ENCODE measurements at regions not wholly inside any gene's neighbourhood (a gene's known extent, or its start where the extent isn't known, plus 50 kb on each side); places are given as distances from the start of the nearest gene placed in this dataset.

- DNase-seq: no peak
Observed at GRCh38 chr5:68408345-68408871, 192.9 kb downstream of the PIK3R1 start.

- peak; percentile 90 for DNase-seq
Observed at GRCh38 chr5:68409259-68409658, 193.7 kb downstream of the PIK3R1 start.

DNA sequence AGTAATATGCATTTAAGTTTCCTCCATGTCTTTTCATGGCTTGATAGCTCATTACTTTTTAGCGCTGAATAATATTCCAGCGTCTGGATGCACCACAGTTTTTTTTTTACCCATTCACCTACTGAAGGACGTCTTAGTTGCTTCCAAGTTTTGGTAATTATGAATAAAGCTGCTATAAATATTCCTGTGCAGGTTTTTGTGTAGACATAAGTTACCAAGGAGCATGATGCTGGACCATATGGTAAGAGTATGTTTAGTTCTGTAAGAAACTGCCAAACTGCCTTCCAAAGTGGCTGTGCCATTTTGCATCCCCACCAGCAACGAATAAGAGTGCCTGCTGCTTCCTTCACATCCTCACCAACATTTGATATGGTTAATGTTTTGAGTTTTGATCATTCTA is 195.6 kb downstream of the PIK3R1 start:
- DNase-seq: no peak

DNA sequence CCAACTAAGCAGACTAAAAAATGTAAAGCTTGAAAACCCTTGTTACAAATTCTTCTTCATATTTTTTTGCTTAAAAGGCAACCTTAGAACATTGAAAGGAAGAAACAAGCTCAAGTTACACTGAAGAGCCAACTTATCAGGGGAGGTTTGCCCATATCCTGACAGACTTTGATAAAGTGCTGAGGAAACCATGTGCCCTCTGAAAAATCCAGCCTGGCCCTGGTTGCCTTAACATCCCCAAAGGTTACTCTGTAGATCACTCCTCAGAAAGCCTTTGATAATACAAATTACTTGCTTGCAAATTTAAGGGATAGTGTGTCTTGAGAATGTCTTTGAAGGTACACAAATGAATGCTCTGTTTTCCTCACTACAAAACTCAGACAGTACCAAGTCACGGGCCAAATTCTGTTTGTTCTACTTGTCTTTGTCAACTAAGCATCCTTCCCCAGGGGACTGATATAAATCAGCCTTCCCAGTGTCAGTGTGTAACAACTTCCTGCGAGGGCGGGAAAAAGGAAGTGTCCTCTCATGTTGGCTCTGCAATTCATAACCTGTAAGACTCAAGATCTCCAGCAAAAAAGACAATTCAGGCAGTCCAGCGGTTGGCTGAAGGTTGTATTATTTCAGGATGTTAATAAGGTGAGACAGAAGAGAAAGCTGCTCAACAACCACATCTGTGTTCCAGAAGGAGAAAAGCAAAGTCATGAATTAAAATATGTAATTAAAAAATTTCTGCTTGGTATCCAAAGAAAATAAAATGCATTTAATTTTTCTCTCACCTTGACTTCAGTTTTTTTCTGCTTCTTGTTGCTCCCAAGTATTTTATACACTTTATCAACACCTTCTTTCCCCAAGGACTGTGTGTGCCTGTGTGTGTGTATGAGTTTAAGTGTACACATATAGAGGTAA is 199.9 kb downstream of the PIK3R1 start:
- no peak for DNase-seq

GRCh38 chr5:68416714-68417113 is 201.2 kb downstream of the PIK3R1 start:
- DNase-seq: no peak

DNA sequence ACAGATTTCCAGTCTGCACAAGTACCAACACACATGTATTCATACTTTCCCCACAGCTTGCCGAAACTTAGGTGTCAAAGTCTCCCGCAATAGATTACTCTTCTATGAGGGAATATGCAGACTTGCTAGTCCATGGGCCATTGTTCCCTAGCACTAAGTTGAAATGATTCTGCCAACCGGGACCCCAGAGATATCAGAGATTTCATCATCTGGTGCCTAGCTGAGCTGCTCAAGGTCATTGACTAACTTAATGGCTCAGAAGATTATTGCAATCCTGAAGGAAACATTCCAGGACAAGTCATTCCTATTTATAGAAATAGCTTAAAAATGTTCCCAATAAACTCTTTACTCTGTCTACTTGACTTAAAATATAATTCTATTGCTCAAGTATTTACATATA is 202.6 kb downstream of the PIK3R1 start:
- peak; percentile 72 for DNase-seq

DNA sequence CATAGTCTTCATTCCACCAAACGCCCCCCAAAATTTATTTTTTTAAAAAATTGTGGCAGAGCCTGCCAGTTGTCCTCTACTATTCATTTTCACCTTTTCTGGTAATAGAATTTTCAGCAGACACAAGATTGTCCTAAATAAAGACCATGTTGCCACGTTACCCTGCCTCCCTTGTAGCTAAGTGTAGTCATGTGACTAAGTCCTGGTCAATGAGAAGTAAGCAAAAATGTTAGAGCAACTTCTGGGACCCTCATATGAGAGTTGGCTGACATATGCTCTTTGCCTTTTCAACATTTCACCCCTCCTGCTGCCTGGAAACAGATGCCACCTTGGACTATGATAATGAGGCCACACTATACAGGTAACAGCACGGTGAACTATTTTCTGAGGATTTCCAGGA is 203.1 kb downstream of the PIK3R1 start:
- no peak for DNase-seq

DNA sequence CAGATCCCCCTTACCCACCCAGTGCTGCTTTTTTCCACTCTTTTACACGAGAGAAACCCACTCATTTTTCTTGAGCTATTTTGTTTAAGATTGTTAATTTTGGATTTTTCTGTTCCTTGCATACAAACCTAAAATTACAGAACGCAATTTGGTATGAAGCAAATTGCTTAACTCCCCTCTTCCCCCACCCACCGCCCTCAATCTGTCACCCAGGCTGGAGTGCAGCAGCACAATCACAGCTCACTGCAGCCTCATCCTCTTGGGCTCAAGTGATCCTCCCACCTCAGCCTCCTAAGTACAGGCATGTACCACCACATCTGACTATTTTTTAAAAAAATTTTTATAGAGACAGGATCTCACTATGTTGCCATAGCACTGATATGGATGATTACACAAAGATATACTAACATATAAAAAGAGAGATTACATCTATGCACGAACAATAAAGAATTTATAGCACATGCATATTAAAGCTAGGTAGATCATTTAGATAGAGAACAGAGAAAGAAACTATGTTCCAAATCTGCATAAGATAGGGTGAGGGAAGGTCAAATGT is 203.6 kb downstream of the PIK3R1 start:
- no peak for DNase-seq

DNA sequence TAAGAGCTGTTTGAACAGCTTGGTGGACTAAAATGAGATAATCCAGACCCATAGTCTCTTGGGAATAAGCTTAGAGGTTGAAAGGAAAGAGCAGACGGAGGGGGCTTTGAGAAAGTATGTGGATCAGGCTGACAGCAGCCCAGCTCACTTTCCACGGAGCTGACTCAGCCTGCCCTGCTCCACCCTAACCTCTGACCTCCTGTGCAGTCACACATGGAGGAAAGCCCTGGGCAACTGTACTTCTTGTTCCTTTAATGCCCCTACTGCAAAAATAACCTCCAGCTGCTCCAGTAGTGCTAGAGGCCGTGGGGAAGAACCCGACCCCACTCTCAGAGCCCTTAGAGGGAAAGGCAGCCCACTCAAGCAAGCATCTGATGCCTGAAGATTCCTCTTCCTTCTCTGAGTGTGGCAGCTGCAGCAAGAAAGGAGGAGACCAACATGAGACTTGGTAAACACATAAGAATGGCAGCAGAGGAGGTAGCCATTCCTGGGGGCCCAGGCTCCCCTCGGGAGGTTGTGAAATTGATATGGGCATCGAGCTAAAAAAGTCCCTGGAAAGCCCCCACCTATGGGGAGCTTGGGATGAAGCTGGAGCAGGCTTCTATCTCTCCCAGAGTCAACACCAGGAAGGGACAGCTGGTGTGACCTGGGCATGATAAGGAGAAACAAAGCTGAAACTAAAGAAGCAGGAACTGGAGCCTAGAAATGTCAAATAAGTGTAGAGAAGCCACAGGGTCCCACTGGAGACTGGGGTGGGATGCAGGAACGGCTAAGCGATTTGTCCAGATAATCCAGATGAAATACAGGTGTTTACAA is 204.3 kb downstream of the PIK3R1 start:
- DNase-seq: peak; percentile 67

DNA sequence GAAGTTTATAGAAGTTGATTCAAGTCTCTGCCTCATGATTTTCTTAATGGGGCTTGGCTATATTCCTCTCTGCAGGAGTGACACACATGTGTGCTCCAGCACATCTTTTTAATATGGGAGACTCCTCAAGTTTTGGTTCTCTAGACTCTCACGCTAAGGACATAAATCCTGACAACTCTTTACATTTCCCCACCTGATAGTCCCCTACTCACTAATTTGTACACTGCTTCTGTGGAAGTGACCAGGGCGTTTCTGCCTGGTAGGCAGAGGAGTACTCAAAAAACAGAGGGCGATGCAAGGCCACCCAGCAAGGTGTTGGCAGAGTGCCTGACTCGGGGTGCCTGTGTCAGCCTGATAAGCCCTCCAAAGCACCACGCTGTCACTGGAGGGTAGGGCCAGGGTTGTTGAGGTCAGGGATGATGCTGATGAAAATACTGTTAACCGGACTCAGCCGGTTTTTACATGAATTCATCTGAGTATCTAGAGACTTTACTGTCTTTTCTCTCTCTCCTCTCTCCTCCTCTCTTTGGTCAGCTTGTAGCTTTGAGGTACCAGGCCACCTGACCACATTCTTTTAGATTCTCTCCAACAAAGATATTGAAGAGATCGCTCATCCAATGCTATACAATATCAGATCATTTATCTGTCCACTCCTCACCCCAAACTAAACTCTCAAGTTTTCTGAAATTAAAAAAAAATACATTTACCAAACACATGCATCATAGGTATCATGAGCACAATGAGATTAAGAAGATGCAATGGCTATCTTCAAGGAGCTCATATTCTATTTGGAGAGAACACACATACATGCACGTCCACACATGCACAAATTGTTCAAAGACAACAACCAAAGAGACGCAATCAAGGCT is 205.2 kb downstream of the PIK3R1 start:
- DNase-seq: no peak

GRCh38 chr5:68421485-68422220 is 206.1 kb downstream of the PIK3R1 start:
- DNase-seq: no peak

DNA sequence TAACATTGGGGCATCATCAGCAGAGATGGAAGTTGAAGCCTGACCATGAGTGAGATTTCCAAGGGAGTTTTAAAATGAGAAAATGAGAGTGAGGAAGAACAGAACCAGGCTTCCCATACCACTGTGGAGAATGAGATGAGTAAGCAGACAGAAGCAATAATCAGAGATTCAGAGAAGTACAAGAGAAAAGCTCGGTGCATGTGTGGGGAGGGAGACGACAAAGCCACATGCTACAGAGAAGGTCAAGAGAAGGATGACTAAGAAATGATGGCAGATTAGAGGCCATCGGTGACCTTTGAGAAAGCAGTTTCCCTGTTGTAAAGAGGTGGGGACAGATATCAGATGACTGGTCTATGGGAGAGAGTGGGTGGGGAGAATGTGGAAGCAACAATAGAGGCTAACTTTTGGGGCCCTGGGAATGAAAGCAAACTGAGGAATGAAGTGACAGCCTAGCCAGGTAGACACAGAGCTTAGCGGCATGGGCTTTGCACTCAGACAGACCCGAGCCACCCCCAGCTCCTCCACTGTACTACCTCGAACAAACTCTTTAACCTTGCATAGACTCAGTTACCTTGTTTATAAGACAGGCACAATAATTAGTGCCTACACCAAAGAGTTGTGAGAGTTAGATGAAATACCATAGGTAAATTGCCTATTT is 207.7 kb downstream of the PIK3R1 start:
- no peak for DNase-seq

DNA sequence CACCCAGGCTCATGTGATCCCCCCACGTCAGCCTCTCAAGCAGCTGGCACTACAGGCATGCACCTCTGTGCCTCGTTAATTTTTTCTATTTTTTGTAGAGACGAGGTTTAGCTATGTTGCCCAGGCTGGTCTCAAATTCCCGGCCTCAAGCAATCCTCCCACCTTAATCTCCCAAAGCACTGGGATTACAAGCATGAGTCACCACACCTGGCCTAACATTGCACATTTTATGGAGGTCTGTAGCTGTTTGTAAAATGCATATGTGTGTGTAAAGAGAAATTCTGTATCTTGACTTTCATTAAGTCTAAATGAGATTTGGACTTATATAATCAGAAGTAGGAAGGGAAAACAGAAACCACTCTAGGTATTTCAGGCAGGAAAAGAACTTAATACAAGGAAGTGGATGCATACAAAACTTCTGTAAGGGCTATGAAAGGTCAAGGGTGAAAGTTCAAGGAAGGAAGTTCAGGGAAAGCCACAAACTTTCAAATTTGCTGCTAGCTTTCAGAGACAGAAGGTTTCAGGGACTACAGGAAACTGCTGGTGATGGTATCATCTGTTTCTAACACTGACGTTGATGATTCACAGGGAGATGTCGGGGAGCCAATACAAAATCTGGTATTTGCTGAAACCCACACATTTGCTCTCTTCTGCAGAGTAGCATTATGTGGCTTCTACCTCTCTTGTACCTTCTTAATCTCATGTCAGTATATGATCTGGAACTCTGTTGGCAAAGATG is 209.4 kb downstream of the PIK3R1 start:
- peak; percentile 73 for DNase-seq

GRCh38 chr5:68426586-68426985 is 211.0 kb downstream of the PIK3R1 start:
- DNase-seq: no peak

DNA sequence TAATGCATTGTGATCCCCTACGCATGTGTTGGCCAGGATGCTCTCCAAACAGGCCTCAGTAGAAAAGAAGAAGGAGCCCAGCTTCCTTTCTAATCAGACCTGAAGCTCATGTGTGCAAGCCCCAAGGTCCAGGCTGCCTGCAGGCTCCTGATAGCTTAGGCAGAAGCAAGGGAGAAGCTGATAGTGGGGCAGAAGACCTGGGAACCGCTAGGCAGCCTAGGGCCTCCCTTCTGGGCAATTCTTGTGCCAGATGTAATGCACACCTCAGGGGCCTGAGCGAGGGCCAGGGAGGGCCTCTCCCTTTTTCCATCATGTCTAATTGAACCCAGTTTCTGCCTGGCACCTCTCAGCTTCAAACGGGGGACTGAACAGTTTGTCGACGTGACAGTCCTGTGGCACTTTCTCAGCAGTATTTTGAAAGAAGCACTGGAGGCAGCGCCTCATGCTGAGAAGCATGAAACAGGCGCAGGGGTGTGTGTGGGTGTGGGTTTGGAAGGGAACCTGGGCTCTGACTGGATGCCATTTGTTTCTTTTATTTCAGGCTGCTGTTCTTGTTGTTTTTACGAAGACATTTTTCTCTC is 212.8 kb downstream of the PIK3R1 start:
- no peak for DNase-seq

DNA sequence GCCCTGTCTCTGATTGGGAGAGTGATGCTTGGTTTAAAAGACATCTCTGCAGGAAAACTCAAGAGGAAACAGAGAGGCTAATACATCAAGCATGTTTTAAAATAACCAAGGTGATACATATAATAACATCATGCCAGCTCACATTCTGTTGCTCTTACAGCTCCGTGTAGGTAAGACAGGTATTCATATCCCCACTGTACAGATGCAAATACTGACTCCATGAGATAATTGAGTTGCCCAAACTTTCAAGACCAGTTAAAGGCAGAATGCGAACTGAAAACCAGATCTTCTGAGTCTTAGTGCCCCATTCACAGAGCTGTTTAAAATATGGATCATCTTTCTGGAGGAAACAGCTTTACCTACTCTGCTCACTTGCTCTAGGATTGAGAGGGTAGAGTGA is 214.0 kb downstream of the PIK3R1 start:
- no peak for DNase-seq

GRCh38 chr5:68430279-68430678 is 214.7 kb downstream of the PIK3R1 start:
- DNase-seq: no peak

DNA sequence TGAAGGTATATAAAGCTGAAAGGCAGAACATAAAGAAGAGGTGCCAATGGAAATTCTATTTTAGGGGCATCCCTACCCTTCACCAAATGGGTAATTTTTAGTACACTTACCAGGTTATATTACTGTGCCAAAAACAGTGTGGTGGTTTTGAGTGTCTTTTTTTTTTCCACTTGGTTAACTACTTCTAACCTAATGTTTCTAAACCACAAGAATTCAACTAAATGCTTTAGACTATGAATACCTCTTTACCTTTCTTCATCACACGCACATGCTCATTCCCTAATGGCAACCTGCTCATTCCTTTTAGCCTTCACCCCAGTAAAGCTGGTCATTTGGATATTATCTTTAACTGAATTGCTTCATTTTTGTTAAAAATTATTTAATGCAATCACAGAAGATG is 215.6 kb downstream of the PIK3R1 start:
- no peak for DNase-seq

DNA sequence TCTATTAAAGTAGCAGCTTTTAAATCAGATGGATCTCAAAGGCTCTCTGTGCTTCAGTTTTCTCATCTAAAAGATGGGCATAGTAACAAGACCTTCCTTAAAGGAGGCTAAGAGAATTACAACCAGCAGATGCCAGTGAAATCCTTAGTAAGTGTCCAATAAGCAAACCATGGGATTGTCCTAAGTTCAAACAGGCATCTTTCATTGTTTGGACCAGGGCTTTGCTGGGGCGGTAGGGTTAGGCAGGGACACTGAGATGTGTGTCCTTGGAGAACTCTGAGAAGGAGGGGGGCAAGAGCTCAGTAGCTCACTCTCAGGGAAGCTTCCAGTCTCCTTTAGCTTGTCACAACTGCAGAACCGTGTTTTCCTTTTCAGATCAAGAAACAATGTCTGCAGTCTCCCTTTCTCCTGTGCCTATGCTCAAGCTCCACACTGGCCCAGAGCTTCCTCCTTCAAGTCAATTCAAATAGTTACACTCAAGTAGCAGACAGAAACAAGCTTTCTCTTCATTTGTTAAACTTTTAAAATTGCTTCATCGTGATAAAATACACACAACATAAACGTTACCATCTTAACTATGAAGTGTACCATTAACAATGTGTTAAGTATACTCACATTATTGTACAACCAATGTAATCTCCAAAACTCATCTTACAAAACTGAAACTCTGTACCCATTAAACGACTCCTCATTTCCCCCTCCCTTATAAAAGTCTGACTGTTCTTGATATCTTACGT is 216.2 kb downstream of the PIK3R1 start:
- DNase-seq: no peak

Measured in HCEC 1CT (cell line).